H1 (cell line): ENCODE measurements at regions not wholly inside any gene's neighbourhood (a gene's known extent, or its start where the extent isn't known, plus 50 kb on each side); places are given as distances from the start of the nearest gene placed in this dataset.

ENCODE experiments used
- CTCF ChIA-PET: fragments of 300-600 bp; sonication (Branson Sonifier 250); formaldehyde crosslinking; loops from one replicate; lab custom pipeline; 2021; ENCODE audit not compliant: partially characterized antibody; lab: Charles Lee
- POLR2A ChIA-PET: fragments of 300-600 bp; sonication (Branson Sonifier 250); formaldehyde crosslinking; loops from one replicate; lab custom pipeline; 2021; ENCODE audit warnings: inconsistent platforms; ENCODE audit not compliant: partially characterized antibody; lab: Charles Lee
- DNase-seq, 2 experiments: peaks; one replicate each; pipeline versions ENCODE4 v3.0.0 to v3.0.0-alpha.2; 2010 to 2022; ENCODE audit warnings: low spot score in 2 of 2, low read depth in 1 of 2, mixed read lengths in 1 of 2
- FAIRE-seq: peaks from 2 replicates; lab custom pipeline; 2011; peaks lifted over from hg19 to GRCh38; lab: Jason Lieb, UNC
- H2AFZ ChIP-seq: 2 replicates; pipeline ENCODE4 v1.8.1; 2012; ENCODE audit warnings: low read length, inconsistent platforms
- H2AK5ac ChIP-seq: 2 replicates; pipeline ENCODE4 v1.6.1; 2013; ENCODE audit warnings: low read depth, low read length
- H2BK120ac ChIP-seq: replicated peaks from 2 replicates; pipeline ENCODE3; 2013; ENCODE audit warnings: low read depth, low read length, inconsistent platforms
- H2BK12ac ChIP-seq: 2 replicates; pipeline ENCODE4 v1.6.1; 2013; ENCODE audit warnings: low read depth, low read length
- H2BK15ac ChIP-seq: 2 replicates; pipeline ENCODE4 v1.6.1; 2013; ENCODE audit warnings: low read length
- H2BK20ac ChIP-seq: 2 replicates; pipeline ENCODE4 v1.6.1; 2013; ENCODE audit warnings: low read length
- H2BK5ac ChIP-seq: 2 replicates; pipeline ENCODE4 v1.6.1; 2013; ENCODE audit warnings: low read depth, low read length
- H3K14ac ChIP-seq: 2 replicates; pipeline ENCODE4 v1.6.1; 2013; ENCODE audit warnings: inconsistent platforms; ENCODE audit not compliant: insufficient read length
- H3K18ac ChIP-seq: 2 replicates; pipeline ENCODE4 v1.6.1; 2013; ENCODE audit warnings: low read length; ENCODE audit errors: extremely low read depth
- H3K23ac ChIP-seq: 2 replicates; pipeline ENCODE4 v1.6.1; 2013; ENCODE audit warnings: inconsistent platforms; ENCODE audit not compliant: insufficient read length
- H3K23me2 ChIP-seq: 2 replicates; pipeline ENCODE4 v1.6.1; 2013; ENCODE audit warnings: low read depth, low read length
- H3K27ac ChIP-seq: 2 replicates; pipeline ENCODE4 v1.6.1; 2011; ENCODE audit warnings: low read depth, low read length, inconsistent platforms
- H3K27me3 ChIP-seq, 4 experiments: replicated peaks in 1 of 4; 1 replicate in 1 of 4; 2 replicates in 3 of 4; pipeline versions ENCODE4 v1.6.1 to v1.8.1; 2011 to 2013; ENCODE audit warnings: low read length in 3 of 4, mild to moderate bottlenecking in 3 of 4, inconsistent platforms in 2 of 4, mixed read lengths in 2 of 4, moderate library complexity in 1 of 4; ENCODE audit not compliant: control insufficient read depth in 3 of 4, insufficient read depth in 3 of 4; ENCODE audit errors: extremely low read depth in 1 of 4
- H3K36me3 ChIP-seq, 4 experiments: 2 replicates each; pipeline versions ENCODE4 v1.6.1 to v1.8.1; 2011 to 2013; ENCODE audit warnings: mild to moderate bottlenecking in 4 of 4, low read length in 3 of 4, moderate library complexity in 2 of 4, control low read depth in 1 of 4, inconsistent platforms in 1 of 4; ENCODE audit not compliant: insufficient read depth in 4 of 4, control insufficient read depth in 2 of 4
- H3K4ac ChIP-seq: replicated peaks from 2 replicates; pipeline ENCODE3; 2013; ENCODE audit warnings: low read length, low read depth, mixed read lengths, inconsistent platforms; ENCODE audit not compliant: insufficient read length
- H3K4me1 ChIP-seq, 4 experiments: replicated peaks in 1 of 4; 1 replicate in 1 of 4; 2 replicates in 3 of 4; pipeline versions ENCODE4 v1.6.1 to v1.8.1; 2011 to 2013; ENCODE audit warnings: low read length in 3 of 4, inconsistent platforms in 2 of 4, mixed read lengths in 1 of 4; ENCODE audit not compliant: insufficient read depth in 4 of 4, control insufficient read depth in 3 of 4
- H3K4me2 ChIP-seq, 2 experiments: 2 replicates each; pipeline versions ENCODE4 v1.6.1 to v1.8.1; 2011 to 2013; ENCODE audit warnings: low read depth in 2 of 2, low read length in 2 of 2, control low read depth in 1 of 2, inconsistent platforms in 1 of 2, mild to moderate bottlenecking in 1 of 2; ENCODE audit not compliant: insufficient read depth in 1 of 2
- H3K4me3 ChIP-seq, 4 experiments: fragments of 200-600, 300-600 bp in 1 of 4; sonication (generic), shearing (Covaris generic), sonication (Bioruptor Twin) in 1 of 4; 2 replicates each; pipeline versions ENCODE4 v1.5.1 to v1.8.1; 2011 to 2016; ENCODE audit warnings: low read length in 4 of 4, low read depth in 3 of 4, control low read depth in 2 of 4, inconsistent platforms in 2 of 4, mild to moderate bottlenecking in 2 of 4, mixed read lengths in 1 of 4, moderate library complexity in 1 of 4; ENCODE audit not compliant: insufficient read depth in 2 of 4; ENCODE audit errors: extremely low read depth in 1 of 4
- H3K56ac ChIP-seq: replicated peaks from 2 replicates; pipeline ENCODE3; 2013; ENCODE audit warnings: low read depth, mild to moderate bottlenecking, mixed read lengths, low read length, inconsistent platforms; ENCODE audit not compliant: insufficient read length
- H3K79me1 ChIP-seq: 2 replicates; pipeline ENCODE4 v1.6.1; 2013; ENCODE audit warnings: low read depth, low read length, control low read depth
- H3K79me2 ChIP-seq, 2 experiments: 2 replicates each; pipeline versions ENCODE4 v1.6.1 to v1.8.1; 2012 to 2013; ENCODE audit warnings: low read length in 2 of 2, mild to moderate bottlenecking in 2 of 2, inconsistent platforms in 1 of 2; ENCODE audit not compliant: insufficient read depth in 2 of 2, control insufficient read depth in 1 of 2
- H3K9ac ChIP-seq, 4 experiments: replicated peaks in 1 of 4; 1 replicate in 1 of 4; 2 replicates in 3 of 4; pipeline versions ENCODE4 v1.6.1 to v1.8.1; 2011 to 2013; ENCODE audit warnings: low read depth in 3 of 4, low read length in 3 of 4, control low read depth in 2 of 4, mild to moderate bottlenecking in 2 of 4, moderate library complexity in 2 of 4, inconsistent platforms in 1 of 4; ENCODE audit errors: extremely low read depth in 1 of 4
- H3K9me3 ChIP-seq, 2 experiments: 2 replicates each; pipeline versions ENCODE4 v1.6.1 to v1.8.1; 2012 to 2013; ENCODE audit warnings: mild to moderate bottlenecking in 2 of 2, moderate library complexity in 2 of 2, control low read depth in 1 of 2, inconsistent platforms in 1 of 2, low read depth in 1 of 2, low read length in 1 of 2, mixed read lengths in 1 of 2; ENCODE audit not compliant: insufficient read depth in 2 of 2
- H4K20me1 ChIP-seq, 2 experiments: replicated peaks in 1 of 2; 2 replicates each; pipeline versions ENCODE3 to v1.8.1; 2011 to 2013; ENCODE audit warnings: inconsistent platforms in 2 of 2, low read length in 2 of 2, mild to moderate bottlenecking in 1 of 2; ENCODE audit not compliant: insufficient read depth in 2 of 2, control insufficient read depth in 1 of 2
- H4K5ac ChIP-seq: 2 replicates; pipeline ENCODE4 v1.6.1; 2013; ENCODE audit warnings: low read length, low read depth, mixed read lengths, inconsistent platforms; ENCODE audit not compliant: insufficient read length
- H4K8ac ChIP-seq: 2 replicates; pipeline ENCODE4 v1.8.0; 2013; ENCODE audit warnings: mild to moderate bottlenecking, moderate library complexity, low read length, inconsistent platforms; ENCODE audit not compliant: insufficient read depth; ENCODE audit errors: extremely low read depth
- H4K91ac ChIP-seq: replicated peaks from 2 replicates; pipeline ENCODE3; 2013; ENCODE audit warnings: low read length, mixed read lengths, inconsistent platforms; ENCODE audit not compliant: insufficient read length
- CHD1 ChIP-seq: IDR thresholded peaks from 2 replicates; pipeline ENCODE4 v1.6.1; 2012; ENCODE audit warnings: low read depth, low read length, improper control_type of control experiment
- EZH2 ChIP-seq: fragments of 200-600 bp; sonication (generic); IDR thresholded peaks from 2 replicates; pipeline ENCODE4 v1.7.1; 2012; ENCODE audit warnings: low read depth, mild to moderate bottlenecking, moderate library complexity, low read length, inconsistent platforms; ENCODE audit not compliant: severe bottlenecking
- NANOG ChIP-seq: IDR thresholded peaks from 2 replicates; pipeline ENCODE4 v1.6.1; 2011; ENCODE audit warnings: low read length, low read depth, mild to moderate bottlenecking, inconsistent platforms; ENCODE audit not compliant: insufficient read depth, poor library complexity, severe bottlenecking
- NRF1 ChIP-seq: IDR thresholded peaks from 2 replicates; pipeline ENCODE4 v1.6.1; 2011; ENCODE audit warnings: mild to moderate bottlenecking, low read depth, low read length, improper control_type of control experiment
- SIRT6 ChIP-seq: IDR thresholded peaks from one replicate; pipeline ENCODE4 v1.7.1; 2012; ENCODE audit warnings: low read length, inconsistent platforms
- SUZ12 ChIP-seq: fragments of 200-600 bp; sonication (generic); IDR thresholded peaks from 2 replicates; pipeline ENCODE4 v1.6.1; 2012; ENCODE audit warnings: mild to moderate bottlenecking, inconsistent platforms, low read length, moderate library complexity, mixed read lengths
- WGBS, 2 experiments: shearing (Covaris generic) in 1 of 2; methylation state at CpG; one replicate each; pipeline versions ENCODE4 v1.1.6 to v1.1.7; 2013 to 2015; ENCODE audit warnings: low lambda C conversion rate in 2 of 2, mixed read lengths in 2 of 2, inconsistent platforms in 1 of 2, low coverage in 1 of 2, missing lambda C conversion rate in 1 of 2; ENCODE audit not compliant: insufficient replicate concordance in 2 of 2, insufficient coverage in 1 of 2, insufficient read length in 1 of 2; ENCODE audit errors: extremely low coverage in 1 of 2, missing lambda C conversion rate in 1 of 2; 5-methylcytosine and 5-hydroxymethylcytosine counted together
- TF ChIP-seq, protein P1 (sequence below): IDR thresholded peaks from 2 replicates; pipeline ENCODE4 v1.6.1; 2012; ENCODE audit warnings: inconsistent platforms
- TF ChIP-seq, protein P2 (sequence below): IDR thresholded peaks from 2 replicates; pipeline ENCODE4 v1.6.1; 2011; ENCODE audit warnings: low read depth, mild to moderate bottlenecking, low read length; ENCODE audit not compliant: insufficient read depth

DNA sequence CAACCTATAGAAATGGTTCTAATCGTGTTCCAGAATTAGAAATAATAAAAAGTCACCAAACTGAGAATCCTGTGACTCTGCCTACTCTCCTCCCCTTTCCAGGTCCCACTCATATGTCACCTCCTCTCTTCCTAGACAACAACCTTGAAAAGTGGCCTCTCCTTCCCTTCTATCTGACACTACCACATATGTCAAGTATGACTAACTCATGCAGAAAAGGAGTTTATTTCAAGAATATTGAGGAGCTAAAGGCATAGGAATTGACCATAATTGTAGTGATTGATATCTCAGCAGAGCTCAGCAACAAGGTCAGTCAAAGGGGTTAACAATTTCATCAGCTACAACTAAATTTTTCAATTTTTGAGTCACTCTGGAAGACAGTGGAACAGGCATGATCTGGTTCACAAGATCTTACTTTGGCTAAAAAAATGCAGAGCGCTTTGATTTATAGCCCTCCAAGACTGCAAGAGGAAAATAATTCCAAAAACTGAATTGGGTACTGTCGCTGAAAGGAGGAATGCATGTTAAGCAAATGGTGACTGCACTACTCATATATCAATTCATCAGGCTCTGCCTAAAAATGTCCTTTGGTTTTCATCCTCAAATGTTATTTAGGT is 160.6 kb upstream of the ARHGEF26 start:
- H3K27ac ChIP-seq: no peak overlapping the region
- no peak for FAIRE-seq
- POLR2A ChIA-PET: no interaction called here
- no peak overlapping the region for H4K91ac ChIP-seq
- no peak overlapping the region for H2AK5ac ChIP-seq
- H3K36me3 ChIP-seq: no peaks in the 10 kb centered on the region
- WGBS, 2 experiments: 87% methylated on average over 3 of the region's 3 CpGs; no CpG with 5 or more reads in 1 of the 2 experiments
- H3K9ac ChIP-seq: no peak overlapping the region
- H2BK20ac ChIP-seq: no peak overlapping the region
- no peaks in the 10 kb centered on the region for H3K23me2 ChIP-seq
- H3K18ac ChIP-seq: no peak overlapping the region
- no peak overlapping the region for H4K8ac ChIP-seq
- H4K5ac ChIP-seq: no peak overlapping the region
- H3K4me2 ChIP-seq: no peak overlapping the region
- no peak for TF ChIP-seq SIRT6
- no peak for TF ChIP-seq EZH2
- no peak for TF ChIP-seq CHD1
- no peak for TF ChIP-seq NRF1
- no peak for TF ChIP-seq SUZ12
- TF ChIP-seq, protein P1, sequence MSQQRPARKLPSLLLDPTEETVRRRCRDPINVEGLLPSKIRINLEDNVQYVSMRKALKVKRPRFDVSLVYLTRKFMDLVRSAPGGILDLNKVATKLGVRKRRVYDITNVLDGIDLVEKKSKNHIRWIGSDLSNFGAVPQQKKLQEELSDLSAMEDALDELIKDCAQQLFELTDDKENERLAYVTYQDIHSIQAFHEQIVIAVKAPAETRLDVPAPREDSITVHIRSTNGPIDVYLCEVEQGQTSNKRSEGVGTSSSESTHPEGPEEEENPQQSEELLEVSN: no peak
- no peak for TF ChIP-seq NANOG
- TF ChIP-seq, protein P2, sequence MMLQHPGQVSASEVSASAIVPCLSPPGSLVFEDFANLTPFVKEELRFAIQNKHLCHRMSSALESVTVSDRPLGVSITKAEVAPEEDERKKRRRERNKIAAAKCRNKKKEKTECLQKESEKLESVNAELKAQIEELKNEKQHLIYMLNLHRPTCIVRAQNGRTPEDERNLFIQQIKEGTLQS: no peak
- CTCF ChIA-PET: interaction anchor here (0.6 to 2.6 kb wide), 4 partner anchors 10 to 1579 kb away, joined by 3 to 14 read pairs (median 3); no protein-coding TSS in a partner anchor
- 0 out of 7 replicates have a peak, but pooled peaks cover 0 to 2% (median 0%) of the 10 kb centered on the region in 4 experiments for H3K4me1 ChIP-seq
- H3K79me2 ChIP-seq: no peaks in the 10 kb centered on the region
- H2AFZ ChIP-seq: no peak overlapping the region
- no peaks in the 10 kb centered on the region for H3K27me3 ChIP-seq
- H2BK15ac ChIP-seq: no peak overlapping the region
- peaks cover 0 to 2% of the 10 kb centered on the region in 2 experiments for H4K20me1 ChIP-seq
- no peak overlapping the region for H2BK12ac ChIP-seq
- no peak for DNase-seq
- H2BK120ac ChIP-seq: no peak overlapping the region
- no peak overlapping the region for H3K4ac ChIP-seq
- no peak overlapping the region for H3K14ac ChIP-seq
- H3K4me3 ChIP-seq: no peak overlapping the region
- no peaks in the 10 kb centered on the region for H3K9me3 ChIP-seq
- H2BK5ac ChIP-seq: no peak overlapping the region
- no peaks in the 10 kb centered on the region for H3K79me1 ChIP-seq
- no peak overlapping the region for H3K56ac ChIP-seq
- no peak overlapping the region for H3K23ac ChIP-seq
